Natural killer cell (primary cell): ENCODE measurements at regions not wholly inside any gene's neighbourhood (a gene's known extent, or its start where the extent isn't known, plus 50 kb on each side); places are given as distances from the start of the nearest gene placed in this dataset.

ENCODE experiments used
- ATAC-seq, 3 donors: fragments of 150-1000 bp in 2 of 3; fragments of 200-7000 bp in 1 of 3; cut with Tn5 transposase; 1 replicate in 1 of 3; 2 replicates in 2 of 3; pipeline ENCODE4 v1.10.0; 2021; ENCODE audit warnings: mild to moderate bottlenecking in 2 of 3, moderate library complexity in 2 of 3
- DNase-seq, 2 donors: peaks; one replicate each; pipeline versions ENCODE4 v3.0.0 to v3.0.0-alpha.2; 2013 to 2021; ENCODE audit warnings: mixed read lengths in 1 of 2
- H3K27ac ChIP-seq: one replicate; pipeline ENCODE4 v1.5.1; 2013; ENCODE audit warnings: mild to moderate bottlenecking, low read length
- H3K27me3 ChIP-seq: one replicate; pipeline ENCODE4 v1.6.1; 2013; ENCODE audit warnings: low read length; ENCODE audit not compliant: control insufficient read depth, insufficient read depth
- H3K36me3 ChIP-seq: one replicate; pipeline ENCODE4 v1.6.1; 2013; ENCODE audit warnings: low read length; ENCODE audit not compliant: control insufficient read depth, insufficient read depth
- H3K4me1 ChIP-seq: one replicate; pipeline ENCODE4 v1.6.1; 2013; ENCODE audit warnings: low read length; ENCODE audit not compliant: control insufficient read depth, insufficient read depth
- H3K4me3 ChIP-seq: one replicate; pipeline ENCODE4 v1.5.1; 2013; ENCODE audit warnings: low read length
- H3K9me3 ChIP-seq: one replicate; pipeline ENCODE4 v1.6.1; 2013; ENCODE audit warnings: low read length; ENCODE audit not compliant: control insufficient read depth, insufficient read depth
- H3K27ac Mint-ChIP-seq, 2 donors: one replicate each; pipeline ENCODE4 v1.8.0; 2022; ENCODE audit warnings: mild to moderate bottlenecking in 2 of 2, mixed read lengths in 2 of 2, moderate library complexity in 1 of 2
- H3K27me3 Mint-ChIP-seq, 2 donors: one replicate each; pipeline ENCODE4 v1.8.0; 2022; ENCODE audit warnings: low read depth in 2 of 2, mixed read lengths in 2 of 2
- H3K36me3 Mint-ChIP-seq: one replicate; pipeline ENCODE4 v1.8.0; 2022; ENCODE audit warnings: mixed read lengths
- H3K4me1 Mint-ChIP-seq, 2 donors: one replicate each; pipeline ENCODE4 v1.8.0; 2022; ENCODE audit warnings: mixed read lengths in 2 of 2
- H3K4me3 Mint-ChIP-seq: one replicate; pipeline ENCODE4 v1.8.0; 2022; ENCODE audit warnings: mild to moderate bottlenecking, moderate library complexity, mixed read lengths
- H3K9me3 Mint-ChIP-seq, 2 donors: one replicate each; pipeline ENCODE4 v1.8.0; 2022; ENCODE audit warnings: mixed read lengths in 2 of 2
- WGBS: methylation state at CpG from one replicate; pipeline ENCODE4 v1.1.7; 2013; ENCODE audit warnings: missing lambda C conversion rate; ENCODE audit not compliant: insufficient coverage; 5-methylcytosine and 5-hydroxymethylcytosine counted together
- intact Hi-C: fragments of 100-400 bp; cut with micrococcal nuclease; formaldehyde crosslinking; loops from one replicate; pipeline ENCODE4 v1.14.2; 2022
- TF ChIP-seq, protein P1 (sequence below): fragments of 200-600 bp; IDR thresholded peaks from one replicate; pipeline ENCODE4 v1.8.0; 2022; ENCODE audit warnings: antibody characterized with exemption

DNA sequence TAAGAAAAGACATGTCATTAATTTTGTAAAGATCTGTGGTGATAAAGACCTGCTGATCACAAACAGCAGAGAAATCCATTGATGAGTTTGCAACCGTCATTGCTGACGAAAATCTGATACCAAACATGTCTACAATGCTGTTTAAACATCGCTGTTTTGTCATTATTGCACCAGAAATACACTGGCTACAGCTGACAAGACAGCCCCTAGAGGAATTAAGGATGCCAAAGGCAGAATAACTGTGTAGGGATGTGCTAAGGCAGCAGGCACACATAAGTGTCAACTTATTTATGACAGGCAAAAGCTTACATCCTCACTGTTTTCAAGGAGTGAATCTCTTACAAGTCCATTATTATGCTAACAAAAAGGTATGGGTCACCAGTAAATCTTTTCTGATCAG is 439.3 kb downstream of the TLE1 start:
- H3K27ac ChIP-seq: no peak overlapping the region
- WGBS: 83% methylated on average over 3 of the region's 3 CpGs
- no peaks in the 10 kb centered on the region for H3K36me3 ChIP-seq
- H3K9me3 ChIP-seq: no peaks in the 10 kb centered on the region
- TF ChIP-seq, protein P1, sequence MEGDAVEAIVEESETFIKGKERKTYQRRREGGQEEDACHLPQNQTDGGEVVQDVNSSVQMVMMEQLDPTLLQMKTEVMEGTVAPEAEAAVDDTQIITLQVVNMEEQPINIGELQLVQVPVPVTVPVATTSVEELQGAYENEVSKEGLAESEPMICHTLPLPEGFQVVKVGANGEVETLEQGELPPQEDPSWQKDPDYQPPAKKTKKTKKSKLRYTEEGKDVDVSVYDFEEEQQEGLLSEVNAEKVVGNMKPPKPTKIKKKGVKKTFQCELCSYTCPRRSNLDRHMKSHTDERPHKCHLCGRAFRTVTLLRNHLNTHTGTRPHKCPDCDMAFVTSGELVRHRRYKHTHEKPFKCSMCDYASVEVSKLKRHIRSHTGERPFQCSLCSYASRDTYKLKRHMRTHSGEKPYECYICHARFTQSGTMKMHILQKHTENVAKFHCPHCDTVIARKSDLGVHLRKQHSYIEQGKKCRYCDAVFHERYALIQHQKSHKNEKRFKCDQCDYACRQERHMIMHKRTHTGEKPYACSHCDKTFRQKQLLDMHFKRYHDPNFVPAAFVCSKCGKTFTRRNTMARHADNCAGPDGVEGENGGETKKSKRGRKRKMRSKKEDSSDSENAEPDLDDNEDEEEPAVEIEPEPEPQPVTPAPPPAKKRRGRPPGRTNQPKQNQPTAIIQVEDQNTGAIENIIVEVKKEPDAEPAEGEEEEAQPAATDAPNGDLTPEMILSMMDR: no peak
- no peaks in the 10 kb centered on the region for H3K27me3 ChIP-seq
- no peak overlapping the region for H3K27ac Mint-ChIP-seq
- H3K27me3 Mint-ChIP-seq: no peaks in the 10 kb centered on the region
- H3K9me3 Mint-ChIP-seq: peaks cover 5 to 7% of the 10 kb centered on the region in 2 donors
- H3K4me3 Mint-ChIP-seq: no peak overlapping the region
- DNase-seq (no peak), ATAC-seq (no peak)
- H3K36me3 Mint-ChIP-seq: no peaks in the 10 kb centered on the region
- intact Hi-C loops: no loop called here
- no peaks in the 10 kb centered on the region for H3K4me1 ChIP-seq
- no peaks in the 10 kb centered on the region for H3K4me1 Mint-ChIP-seq
- H3K4me3 ChIP-seq: no peak overlapping the region

GRCh38 chr9:81245254-81245956 is 443.9 kb downstream of the TLE1 start:
- no peak overlapping the region for H3K4me3 ChIP-seq
- intact Hi-C loops: no loop called here
- H3K9me3 ChIP-seq: no peaks in the 10 kb centered on the region
- no peaks in the 10 kb centered on the region for H3K36me3 ChIP-seq
- no peaks in the 10 kb centered on the region for H3K27me3 Mint-ChIP-seq
- 96% methylated on average over 3 of the region's 5 CpGs for WGBS
- no peak overlapping the region for H3K27ac ChIP-seq
- H3K9me3 Mint-ChIP-seq: peaks cover 3 to 4% of the 10 kb centered on the region in 2 donors
- DNase-seq: no peak
- H3K36me3 Mint-ChIP-seq: no peaks in the 10 kb centered on the region
- TF ChIP-seq, protein P1: no peak
- H3K4me3 Mint-ChIP-seq: no peak overlapping the region
- no peak overlapping the region for H3K27ac Mint-ChIP-seq
- H3K4me1 ChIP-seq: no peaks in the 10 kb centered on the region
- H3K27me3 ChIP-seq: no peaks in the 10 kb centered on the region
- no peak for ATAC-seq
- H3K4me1 Mint-ChIP-seq: no peaks in the 10 kb centered on the region

GRCh38 chr9:81244631-81245030 is 444.7 kb downstream of the TLE1 start:
- Histone ChIP-seq H3K4me1 (no peaks in the 10 kb centered on the region), H3K9me3 (no peaks in the 10 kb centered on the region), H3K27ac (no peak overlapping the region), H3K27me3 (no peaks in the 10 kb centered on the region), H3K36me3 (no peaks in the 10 kb centered on the region), H3K4me3 (no peak overlapping the region)
- Mint-ChIP-seq H3K36me3 (no peaks in the 10 kb centered on the region), H3K4me3 (no peak overlapping the region), H3K4me1 (no peaks in the 10 kb centered on the region), H3K27me3 (no peaks in the 10 kb centered on the region), H3K9me3 (peaks cover 3 to 4% of the 10 kb centered on the region in 2 donors), H3K27ac (no peak overlapping the region)
- TF ChIP-seq, protein P1: no peak
- DNase-seq (no peak), ATAC-seq (no peak)
- 87% methylated on average over 1 of the region's 1 CpG for WGBS
- intact Hi-C loops: no loop called here

GRCh38 chr9:81242866-81243265 is 446.5 kb downstream of the TLE1 start:
- Histone ChIP-seq H3K9me3 (no peaks in the 10 kb centered on the region), H3K4me3 (no peak overlapping the region), H3K27ac (no peak overlapping the region), H3K4me1 (no peaks in the 10 kb centered on the region), H3K36me3 (no peaks in the 10 kb centered on the region), H3K27me3 (no peaks in the 10 kb centered on the region)
- Mint-ChIP-seq H3K9me3 (peaks cover 2 to 4% of the 10 kb centered on the region in 2 donors), H3K27me3 (no peaks in the 10 kb centered on the region), H3K36me3 (no peaks in the 10 kb centered on the region), H3K4me1 (no peaks in the 10 kb centered on the region), H3K4me3 (no peak overlapping the region), H3K27ac (no peak overlapping the region)
- ATAC-seq (no peak), DNase-seq (no peak)
- intact Hi-C loops: no loop called here
- WGBS: 94% methylated on average over 1 of the region's 1 CpG
- TF ChIP-seq, protein P1: no peak
